ENCODE measurements at regions not wholly inside any gene's neighbourhood (a gene's known extent, or its start where the extent isn't known, plus 50 kb on each side); places are given as distances from the start of the nearest gene placed in this dataset.

DNA sequence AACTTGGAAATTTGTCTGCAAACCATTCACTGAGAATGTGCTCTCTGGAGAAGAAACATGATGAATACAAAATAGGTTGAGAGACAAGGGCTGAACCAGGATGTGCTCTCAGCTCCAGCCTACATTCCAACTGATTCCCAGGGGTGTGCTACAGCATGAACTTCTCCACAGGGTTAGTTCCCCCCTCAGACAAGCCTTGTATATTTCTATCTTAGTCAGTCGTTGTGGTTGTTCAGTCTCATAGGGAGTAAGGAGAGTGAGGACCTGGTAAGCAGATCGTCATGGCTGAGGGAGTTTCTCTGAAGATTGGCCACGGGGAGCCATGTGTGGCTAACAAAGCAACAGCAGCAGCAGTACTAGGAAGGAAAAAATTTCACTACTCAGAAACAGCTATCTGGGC is 919.7 kb upstream of the CADM2 start:
- no peak overlapping the region for H3K4me2 ChIP-seq (ENCODE audit: low read length)
- RAD21 ChIA-PET (ENCODE audit: low non-redundant PET in 1 of 2, low total read pairs in 2 of 2, uncharacterized antibody in 2 of 2, unreplicated experiment in 2 of 2): no interaction called here
- DNase-seq (ENCODE audit: low read depth, low spot score) (no peak), ATAC-seq (no peak)
- H3K9me3 ChIP-seq (ENCODE audit: control insufficient read depth in 1 of 2, insufficient read depth in 1 of 2, low read depth in 1 of 2, low read length in 2 of 2): peaks cover 3 to 20% of the 10 kb centered on the region in 2 experiments; a peak in 2 of 4 replicates
- BruUV-seq (replicated peaks): no TSS peak
- CTCF ChIA-PET: no interaction called here
- H2AFZ ChIP-seq (ENCODE audit: low read depth, low read length, poor library complexity, severe bottlenecking): no peak overlapping the region
- no peaks in the 10 kb centered on the region for H3K79me2 ChIP-seq (ENCODE audit: insufficient read depth, low read length)
- no peaks in the 10 kb centered on the region for H3K27me3 ChIP-seq (ENCODE audit: insufficient read depth, low read length)
- TF ChIP-seq ZFX (IDR thresholded peaks at IDR 0.05) (no peak), JUND (IDR thresholded peaks at IDR 0.05) (no peak), FOSL1 (IDR thresholded peaks at IDR 0.05; ENCODE audit: low read depth) (no peak), ZNF274 (IDR thresholded peaks at IDR 0.05; ENCODE audit: low read depth, low read length) (no peak), EGR1 (IDR thresholded peaks at IDR 0.05; ENCODE audit: low read depth) (no peak), CBX3 (IDR thresholded peaks at IDR 0.05; ENCODE audit: low read depth) (no peak), POLR2AphosphoS5 (IDR thresholded peaks at IDR 0.05; ENCODE audit: low read depth, low read length) (no peak), ELF1 (IDR thresholded peaks at IDR 0.05; ENCODE audit: borderline replicate concordance, low read depth) (no peak), SP1 (IDR thresholded peaks at IDR 0.05; ENCODE audit: low read depth) (no peak), YY1 (IDR thresholded peaks at IDR 0.05; ENCODE audit: extremely low read depth, insufficient replicate concordance, low read depth, low read length) (no peak)
- TF ChIP-seq, protein P1, sequence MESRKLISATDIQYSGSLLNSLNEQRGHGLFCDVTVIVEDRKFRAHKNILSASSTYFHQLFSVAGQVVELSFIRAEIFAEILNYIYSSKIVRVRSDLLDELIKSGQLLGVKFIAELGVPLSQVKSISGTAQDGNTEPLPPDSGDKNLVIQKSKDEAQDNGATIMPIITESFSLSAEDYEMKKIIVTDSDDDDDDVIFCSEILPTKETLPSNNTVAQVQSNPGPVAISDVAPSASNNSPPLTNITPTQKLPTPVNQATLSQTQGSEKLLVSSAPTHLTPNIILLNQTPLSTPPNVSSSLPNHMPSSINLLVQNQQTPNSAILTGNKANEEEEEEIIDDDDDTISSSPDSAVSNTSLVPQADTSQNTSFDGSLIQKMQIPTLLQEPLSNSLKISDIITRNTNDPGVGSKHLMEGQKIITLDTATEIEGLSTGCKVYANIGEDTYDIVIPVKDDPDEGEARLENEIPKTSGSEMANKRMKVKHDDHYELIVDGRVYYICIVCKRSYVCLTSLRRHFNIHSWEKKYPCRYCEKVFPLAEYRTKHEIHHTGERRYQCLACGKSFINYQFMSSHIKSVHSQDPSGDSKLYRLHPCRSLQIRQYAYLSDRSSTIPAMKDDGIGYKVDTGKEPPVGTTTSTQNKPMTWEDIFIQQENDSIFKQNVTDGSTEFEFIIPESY (IDR thresholded peaks at IDR 0.05; ENCODE audit: extremely low read depth, insufficient replicate concordance, low read length): no peak
- TF ChIP-seq, protein P2, sequence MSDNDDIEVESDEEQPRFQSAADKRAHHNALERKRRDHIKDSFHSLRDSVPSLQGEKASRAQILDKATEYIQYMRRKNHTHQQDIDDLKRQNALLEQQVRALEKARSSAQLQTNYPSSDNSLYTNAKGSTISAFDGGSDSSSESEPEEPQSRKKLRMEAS (IDR thresholded peaks at IDR 0.05): no peak
- TF ChIP-seq, protein P3, sequence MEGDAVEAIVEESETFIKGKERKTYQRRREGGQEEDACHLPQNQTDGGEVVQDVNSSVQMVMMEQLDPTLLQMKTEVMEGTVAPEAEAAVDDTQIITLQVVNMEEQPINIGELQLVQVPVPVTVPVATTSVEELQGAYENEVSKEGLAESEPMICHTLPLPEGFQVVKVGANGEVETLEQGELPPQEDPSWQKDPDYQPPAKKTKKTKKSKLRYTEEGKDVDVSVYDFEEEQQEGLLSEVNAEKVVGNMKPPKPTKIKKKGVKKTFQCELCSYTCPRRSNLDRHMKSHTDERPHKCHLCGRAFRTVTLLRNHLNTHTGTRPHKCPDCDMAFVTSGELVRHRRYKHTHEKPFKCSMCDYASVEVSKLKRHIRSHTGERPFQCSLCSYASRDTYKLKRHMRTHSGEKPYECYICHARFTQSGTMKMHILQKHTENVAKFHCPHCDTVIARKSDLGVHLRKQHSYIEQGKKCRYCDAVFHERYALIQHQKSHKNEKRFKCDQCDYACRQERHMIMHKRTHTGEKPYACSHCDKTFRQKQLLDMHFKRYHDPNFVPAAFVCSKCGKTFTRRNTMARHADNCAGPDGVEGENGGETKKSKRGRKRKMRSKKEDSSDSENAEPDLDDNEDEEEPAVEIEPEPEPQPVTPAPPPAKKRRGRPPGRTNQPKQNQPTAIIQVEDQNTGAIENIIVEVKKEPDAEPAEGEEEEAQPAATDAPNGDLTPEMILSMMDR (IDR thresholded peaks at IDR 0.05 in 2 of 3, conservative IDR thresholded peaks at IDR 0.05 in 1 of 3; ENCODE audit: borderline replicate concordance in 1 of 3, insufficient read depth in 1 of 3, low read depth in 2 of 3, low read length in 2 of 3): no peak
- no peak overlapping the region for H3K4me3 ChIP-seq (replicated peaks in 1 of 2; ENCODE audit: low read depth in 1 of 2, low read length in 2 of 2)
- POLR2A ChIA-PET: no interaction called here
- H3K4me1 ChIP-seq (ENCODE audit: control insufficient read depth in 1 of 2, insufficient read depth in 2 of 2, low read length in 2 of 2): no peaks in the 10 kb centered on the region
- no peaks in the 10 kb centered on the region for H4K20me1 ChIP-seq (ENCODE audit: insufficient read depth)
- H3K9me2 ChIP-seq (ENCODE audit: insufficient read depth): no peaks in the 10 kb centered on the region
- intact Hi-C loops (cut with micrococcal nuclease): no loop called here
- H3K9ac ChIP-seq (ENCODE audit: low read length): no peak overlapping the region
- no peak overlapping the region for H3K27ac ChIP-seq (ENCODE audit: low read depth, low read length)
- H3K36me3 ChIP-seq (ENCODE audit: control insufficient read depth in 1 of 2, insufficient read depth in 2 of 2, low read length in 2 of 2): no peaks in the 10 kb centered on the region
